PFSK-1 (cell line): ENCODE measurements at regions not wholly inside any gene's neighbourhood (a gene's known extent, or its start where the extent isn't known, plus 50 kb on each side); places are given as distances from the start of the nearest gene placed in this dataset.

Experiments
- FOXP2 ChIP-seq: optimal IDR thresholded peaks from 2 replicates; pipeline ENCODE3; 2011; ENCODE audit warnings: borderline replicate concordance, control low read depth, inconsistent platforms; ENCODE audit not compliant: insufficient read depth; ENCODE audit errors: extremely low read length, extremely low read depth
- POLR2AphosphoS5 ChIP-seq: IDR thresholded peaks from 2 replicates; pipeline ENCODE4 v1.6.1; 2012; ENCODE audit warnings: low read depth, mild to moderate bottlenecking, control low read depth, low read length, moderate library complexity
- TAF1 ChIP-seq: IDR thresholded peaks from 2 replicates; pipeline ENCODE4 v1.6.1; 2012; ENCODE audit warnings: low read length, control low read depth, borderline replicate concordance; ENCODE audit not compliant: insufficient read depth
- TF ChIP-seq, protein P1 (sequence below), 2 experiments: IDR thresholded peaks; 2 replicates each; pipeline versions ENCODE4 v1.6.1 to v1.8.0; 2011 to 2012; ENCODE audit warnings: low read depth in 2 of 2, low read length in 2 of 2, control low read depth in 1 of 2, inconsistent platforms in 1 of 2, mild to moderate bottlenecking in 1 of 2, moderate library complexity in 1 of 2; ENCODE audit not compliant: insufficient read depth in 1 of 2

DNA sequence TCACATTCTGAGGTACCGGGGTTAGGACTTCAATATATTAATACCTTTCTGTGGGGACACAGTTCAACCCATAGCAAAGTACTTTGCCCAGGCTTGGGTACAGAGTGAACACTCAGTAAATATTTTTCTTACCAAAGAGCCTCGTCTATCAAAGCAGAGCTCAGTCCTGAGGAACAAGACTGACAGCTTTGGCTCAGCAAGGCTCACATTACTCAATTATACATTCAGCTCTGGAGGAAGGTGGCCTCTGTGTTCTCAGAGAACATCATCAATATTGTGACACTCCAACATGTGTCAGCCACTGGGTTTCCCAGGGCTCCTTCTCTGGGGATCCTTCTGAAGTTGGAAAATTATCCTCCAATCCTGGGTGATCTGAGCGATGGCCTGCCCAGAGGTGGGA is 186.4 kb downstream of the NMUR2 start:
- TF ChIP-seq, protein P1, sequence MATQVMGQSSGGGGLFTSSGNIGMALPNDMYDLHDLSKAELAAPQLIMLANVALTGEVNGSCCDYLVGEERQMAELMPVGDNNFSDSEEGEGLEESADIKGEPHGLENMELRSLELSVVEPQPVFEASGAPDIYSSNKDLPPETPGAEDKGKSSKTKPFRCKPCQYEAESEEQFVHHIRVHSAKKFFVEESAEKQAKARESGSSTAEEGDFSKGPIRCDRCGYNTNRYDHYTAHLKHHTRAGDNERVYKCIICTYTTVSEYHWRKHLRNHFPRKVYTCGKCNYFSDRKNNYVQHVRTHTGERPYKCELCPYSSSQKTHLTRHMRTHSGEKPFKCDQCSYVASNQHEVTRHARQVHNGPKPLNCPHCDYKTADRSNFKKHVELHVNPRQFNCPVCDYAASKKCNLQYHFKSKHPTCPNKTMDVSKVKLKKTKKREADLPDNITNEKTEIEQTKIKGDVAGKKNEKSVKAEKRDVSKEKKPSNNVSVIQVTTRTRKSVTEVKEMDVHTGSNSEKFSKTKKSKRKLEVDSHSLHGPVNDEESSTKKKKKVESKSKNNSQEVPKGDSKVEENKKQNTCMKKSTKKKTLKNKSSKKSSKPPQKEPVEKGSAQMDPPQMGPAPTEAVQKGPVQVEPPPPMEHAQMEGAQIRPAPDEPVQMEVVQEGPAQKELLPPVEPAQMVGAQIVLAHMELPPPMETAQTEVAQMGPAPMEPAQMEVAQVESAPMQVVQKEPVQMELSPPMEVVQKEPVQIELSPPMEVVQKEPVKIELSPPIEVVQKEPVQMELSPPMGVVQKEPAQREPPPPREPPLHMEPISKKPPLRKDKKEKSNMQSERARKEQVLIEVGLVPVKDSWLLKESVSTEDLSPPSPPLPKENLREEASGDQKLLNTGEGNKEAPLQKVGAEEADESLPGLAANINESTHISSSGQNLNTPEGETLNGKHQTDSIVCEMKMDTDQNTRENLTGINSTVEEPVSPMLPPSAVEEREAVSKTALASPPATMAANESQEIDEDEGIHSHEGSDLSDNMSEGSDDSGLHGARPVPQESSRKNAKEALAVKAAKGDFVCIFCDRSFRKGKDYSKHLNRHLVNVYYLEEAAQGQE (IDR thresholded peaks at IDR 0.05; ENCODE audit: insufficient read depth in 1 of 2, low read depth in 2 of 2, low read length in 2 of 2), result no peak
- TF ChIP-seq TAF1 (no peak), FOXP2 (no peak), POLR2AphosphoS5 (no peak)
